Spleen (tissue), 11 donors: ENCODE measurements at regions not wholly inside any gene's neighbourhood (a gene's known extent, or its start where the extent isn't known, plus 50 kb on each side); places are given as distances from the start of the nearest gene placed in this dataset.

Experiments
- DNase-seq: peaks from one replicate; pipeline ENCODE4 v3.0.0-alpha.2; 2020
- H3K27ac ChIP-seq, 8 donors: fragments of 200-600 bp; sonication (generic) in 7 of 8; 1 replicate in 4 of 8; 2 replicates in 4 of 8; pipeline versions ENCODE4 v1.5.0 to v1.8.0; 2016 to 2021; ENCODE audit warnings: inconsistent platforms in 4 of 8, mild to moderate bottlenecking in 4 of 8, moderate library complexity in 1 of 8
- H3K27me3 ChIP-seq, 7 donors: fragments of 200-600 bp; sonication (generic) in 6 of 7; replicated peaks in 1 of 7; 1 replicate in 4 of 7; 2 replicates in 3 of 7; pipeline versions ENCODE4 v1.5.0 to v1.8.0; 2016 to 2021; ENCODE audit warnings: inconsistent platforms in 3 of 7, mild to moderate bottlenecking in 1 of 7
- H3K36me3 ChIP-seq, 6 donors: fragments of 200-600 bp; sonication (generic) in 5 of 6; 1 replicate in 4 of 6; 2 replicates in 2 of 6; pipeline versions ENCODE4 v1.5.0 to v1.8.0; 2016 to 2021; ENCODE audit warnings: inconsistent platforms in 2 of 6
- H3K4me1 ChIP-seq, 6 donors: fragments of 200-600 bp; sonication (generic) in 5 of 6; 1 replicate in 3 of 6; 2 replicates in 3 of 6; pipeline versions ENCODE4 v1.5.0 to v1.8.0; 2016 to 2021; ENCODE audit warnings: inconsistent platforms in 3 of 6
- H3K4me3 ChIP-seq, 8 donors: fragments of 200-600 bp; sonication (generic) in 7 of 8; 1 replicate in 4 of 8; 2 replicates in 4 of 8; pipeline versions ENCODE4 v1.5.0 to v1.8.0; 2016 to 2021; ENCODE audit warnings: inconsistent platforms in 4 of 8, mild to moderate bottlenecking in 4 of 8, moderate library complexity in 2 of 8
- H3K9me3 ChIP-seq, 8 donors: fragments of 200-600 bp; sonication (generic) in 7 of 8; 1 replicate in 4 of 8; 2 replicates in 4 of 8; pipeline versions ENCODE4 v1.5.0 to v1.8.0; 2016 to 2021; ENCODE audit warnings: inconsistent platforms in 4 of 8
- CTCF ChIP-seq, 11 experiments: fragments of 200-600 bp in 7 of 11; fragments of 450-650 bp in 4 of 11; sonication (generic) in 4 of 11; IDR thresholded peaks in 8 of 11; conservative IDR thresholded peaks in 3 of 11; 1 replicate in 7 of 11; 2 replicates in 4 of 11; pipeline versions ENCODE4 v1.4.0 to v1.8.0; 2016 to 2021; ENCODE audit warnings: antibody characterized with exemption in 11 of 11, inconsistent platforms in 4 of 11, mild to moderate bottlenecking in 1 of 11
- POLR2A ChIP-seq, 3 donors: fragments of 450-650 bp; IDR thresholded peaks; one replicate each; pipeline ENCODE4 v1.5.1; 2017; ENCODE audit warnings: antibody characterized with exemption in 3 of 3, mild to moderate bottlenecking in 1 of 3
- POLR2AphosphoS5 ChIP-seq, 3 donors: sonication (generic); formaldehyde crosslinking; IDR thresholded peaks; one replicate each; pipeline ENCODE4 v1.5.1; 2017; ENCODE audit warnings: antibody characterized with exemption in 3 of 3
- WGBS, 5 donors: extraction: QIAGEN DNeasy Blood & Tissue Kit in 3 of 5; methylation state at CpG; one replicate each; pipeline versions ENCODE4 v1.1.5 to v1.1.7; 2013 to 2018; 5-methylcytosine and 5-hydroxymethylcytosine counted together
- intact Hi-C: fragments of 100-400 bp; cut with DNase I; formaldehyde crosslinking; loops from one replicate; pipeline ENCODE4 v1.15.0; 2023; ENCODE audit warnings: low total_unique reads
- donor health status: healthy with polysubstance abuse.
- donor health status: DM: no; HTN: no; CAD: no; lungs with moderate emphysema.
- donor health status: DM: no; HTN: no; CAD: no.
- donor health status: Bipolar disorder and iron deficiency.
- donor health status: healthy.
- donor health status: DM: no; HTN: no; CAD: no.
- donor health status: DM: yes; HTN: yes; CAD: no.

- no peak overlapping the region for H3K27ac ChIP-seq
- 89 to 97% (median 91%) methylated on average over 5 of the region's 5 CpGs for WGBS, 5 donors
- intact Hi-C loops: no loop called here
Observed at GRCh38 chr14:34009956-34010355, 59.1 kb upstream of the EGLN3 start.

GRCh38 chr14:34007902-34008301 lies 57.0 kb upstream of the EGLN3 start:
- Histone ChIP-seq H3K4me3 (no peak overlapping the region), H3K27me3 (no peaks in the 10 kb centered on the region), H3K4me1 (no peaks in the 10 kb centered on the region), H3K36me3 (no peaks in the 10 kb centered on the region), H3K9me3 (no peaks in the 10 kb centered on the region), H3K27ac (no peak overlapping the region)
- TF ChIP-seq POLR2A (IDR thresholded peaks at IDR 0.05) (no peak), CTCF (IDR thresholded peaks at IDR 0.05 in 8 of 11, conservative IDR thresholded peaks at IDR 0.05 in 3 of 11) (no peak), POLR2AphosphoS5 (IDR thresholded peaks at IDR 0.05) (no peak)
- no peak for DNase-seq
- intact Hi-C loops: no loop called here
- 53 to 87% (median 78%) methylated on average over 3 of the region's 3 CpGs for WGBS, 5 donors

More at GRCh38 chr14:34009956-34010355, 59.1 kb upstream of the EGLN3 start:
- TF ChIP-seq CTCF (IDR thresholded peaks at IDR 0.05 in 8 of 11, conservative IDR thresholded peaks at IDR 0.05 in 3 of 11): no peak
- no peak for TF ChIP-seq POLR2A (IDR thresholded peaks at IDR 0.05)
- no peak for TF ChIP-seq POLR2AphosphoS5 (IDR thresholded peaks at IDR 0.05)
- Histone ChIP-seq H3K9me3 (no peaks in the 10 kb centered on the region), H3K4me1 (peaks cover 0 to 12% (median 0%) of the 10 kb centered on the region in 6 donors), H3K27me3 (no peaks in the 10 kb centered on the region), H3K4me3 (no peak overlapping the region), H3K36me3 (no peaks in the 10 kb centered on the region)
- DNase-seq: no peak

- Histone ChIP-seq H3K4me1 (no peaks in the 10 kb centered on the region), H3K4me3 (no peak overlapping the region), H3K27ac (no peak overlapping the region), H3K27me3 (no peaks in the 10 kb centered on the region), H3K36me3 (no peaks in the 10 kb centered on the region), H3K9me3 (no peaks in the 10 kb centered on the region)
- TF ChIP-seq POLR2AphosphoS5 (IDR thresholded peaks at IDR 0.05) (no peak), POLR2A (IDR thresholded peaks at IDR 0.05) (no peak), CTCF (IDR thresholded peaks at IDR 0.05 in 8 of 11, conservative IDR thresholded peaks at IDR 0.05 in 3 of 11) (no peak)
- intact Hi-C loops: no loop called here
- no peak for DNase-seq
Observed at GRCh38 chr14:34005901-34006300, 55.0 kb upstream of the EGLN3 start.

DNA sequence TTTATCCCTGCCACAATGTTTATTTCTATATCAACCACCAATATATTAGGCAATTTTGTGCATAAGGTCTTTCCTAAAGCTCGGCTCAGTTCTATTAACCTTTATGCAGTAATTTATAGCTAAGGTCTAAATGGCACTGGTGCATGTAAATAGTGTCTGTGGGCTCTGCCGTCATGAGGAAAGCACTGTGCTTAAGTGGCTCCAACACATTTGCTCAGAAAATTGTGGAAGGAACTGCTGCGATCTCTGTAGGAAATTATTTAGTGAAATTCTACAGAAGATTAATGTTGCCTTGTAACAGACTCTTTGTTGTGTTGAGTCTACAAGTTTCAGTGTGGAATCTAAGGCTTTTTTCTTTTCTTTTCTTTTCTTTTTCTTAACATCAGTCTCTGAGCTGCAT lies 54.0 kb upstream of the EGLN3 start:
- Histone ChIP-seq H3K4me3 (no peak overlapping the region), H3K36me3 (no peaks in the 10 kb centered on the region), H3K27me3 (no peaks in the 10 kb centered on the region), H3K27ac (no peak overlapping the region), H3K9me3 (no peaks in the 10 kb centered on the region), H3K4me1 (no peaks in the 10 kb centered on the region)
- intact Hi-C loops: no loop called here
- DNase-seq: no peak
- WGBS, 5 donors: 33 to 60% (median 41%) methylated on average over 3 of the region's 3 CpGs
- TF ChIP-seq POLR2A (IDR thresholded peaks at IDR 0.05) (no peak), POLR2AphosphoS5 (IDR thresholded peaks at IDR 0.05) (no peak), CTCF (IDR thresholded peaks at IDR 0.05 in 8 of 11, conservative IDR thresholded peaks at IDR 0.05 in 3 of 11) (no peak)
